ENCODE measurements at regions not wholly inside any gene's neighbourhood (a gene's known extent, or its start where the extent isn't known, plus 50 kb on each side); places are given as distances from the start of the nearest gene placed in this dataset.

GRCh38 chr7:13153266-13153665 is 465.8 kb downstream of the ARL4A start:
- H3K36me3 ChIP-seq = no peaks in the 10 kb centered on the region
- TF ChIP-seq CTCF (IDR thresholded peaks at IDR 0.05; ENCODE audit: low read depth, low read length) = no peak
- no peaks in the 10 kb centered on the region for H3K9me3 ChIP-seq
- no peak for DNase-seq
- H3K4me1 ChIP-seq = no peaks in the 10 kb centered on the region
- H3K27me3 ChIP-seq = no peaks in the 10 kb centered on the region
- H3K4me3 ChIP-seq (ENCODE audit: low read depth, low read length) = no peak overlapping the region

- no peak for TF ChIP-seq CTCF (IDR thresholded peaks at IDR 0.05; ENCODE audit: low read depth, low read length)
- Histone ChIP-seq H3K27me3 (no peaks in the 10 kb centered on the region), H3K4me1 (no peaks in the 10 kb centered on the region), H3K4me3 (ENCODE audit: low read depth, low read length) (no peak overlapping the region), H3K9me3 (no peaks in the 10 kb centered on the region), H3K36me3 (no peaks in the 10 kb centered on the region)
- no peak for DNase-seq
These were observed 466.3 kb downstream of the ARL4A start for GRCh38 chr7:13153742-13154141.

GRCh38 chr7:13155188-13155587 is 467.8 kb downstream of the ARL4A start:
- no peaks in the 10 kb centered on the region for H3K36me3 ChIP-seq
- TF ChIP-seq CTCF (IDR thresholded peaks at IDR 0.05; ENCODE audit: low read depth, low read length) = no peak
- DNase-seq = no peak
- no peak overlapping the region for H3K4me3 ChIP-seq (ENCODE audit: low read depth, low read length)
- no peaks in the 10 kb centered on the region for H3K4me1 ChIP-seq
- H3K9me3 ChIP-seq = no peaks in the 10 kb centered on the region
- H3K27me3 ChIP-seq = no peaks in the 10 kb centered on the region

- Histone ChIP-seq H3K36me3 (no peaks in the 10 kb centered on the region), H3K9me3 (no peaks in the 10 kb centered on the region), H3K4me1 (no peaks in the 10 kb centered on the region), H3K4me3 (ENCODE audit: low read depth, low read length) (no peak overlapping the region), H3K27me3 (no peaks in the 10 kb centered on the region)
- no peak for DNase-seq
- no peak for TF ChIP-seq CTCF (IDR thresholded peaks at IDR 0.05; ENCODE audit: low read depth, low read length)
These were observed 471.6 kb downstream of the ARL4A start for GRCh38 chr7:13159003-13159402.

GRCh38 chr7:13159467-13160184 is 472.2 kb downstream of the ARL4A start:
- H3K36me3 ChIP-seq = no peaks in the 10 kb centered on the region
- no peaks in the 10 kb centered on the region for H3K27me3 ChIP-seq
- no peak for TF ChIP-seq CTCF (IDR thresholded peaks at IDR 0.05; ENCODE audit: low read depth, low read length)
- H3K4me3 ChIP-seq (ENCODE audit: low read depth, low read length) = no peak overlapping the region
- DNase-seq = no peak
- H3K9me3 ChIP-seq = no peaks in the 10 kb centered on the region
- H3K4me1 ChIP-seq = no peaks in the 10 kb centered on the region

GRCh38 chr7:13161125-13161524 is 473.7 kb downstream of the ARL4A start:
- no peak for DNase-seq
- no peaks in the 10 kb centered on the region for H3K4me1 ChIP-seq
- no peaks in the 10 kb centered on the region for H3K27me3 ChIP-seq
- TF ChIP-seq CTCF (IDR thresholded peaks at IDR 0.05; ENCODE audit: low read depth, low read length) = no peak
- no peaks in the 10 kb centered on the region for H3K36me3 ChIP-seq
- no peak overlapping the region for H3K4me3 ChIP-seq (ENCODE audit: low read depth, low read length)
- H3K9me3 ChIP-seq = no peaks in the 10 kb centered on the region
